ENCODE measurements at regions not wholly inside any gene's neighbourhood (a gene's known extent, or its start where the extent isn't known, plus 50 kb on each side); places are given as distances from the start of the nearest gene placed in this dataset.

GRCh38 chr2:223338016-223338415 lies 264.1 kb downstream of the SCG2 start:
- DNase-seq, result no peak
- TF ChIP-seq EZH2 (IDR thresholded peaks at IDR 0.05; ENCODE audit: borderline replicate concordance, insufficient read depth, low read depth, low read length, poor library complexity, severe bottlenecking) (no peak), CTCF (IDR thresholded peaks at IDR 0.05) (no peak)
- Histone ChIP-seq H3K9ac (ENCODE audit: low read length) (no peak overlapping the region), H3K27ac (ENCODE audit: low read length in 2 of 2) (no peak overlapping the region), H3K9me3 (ENCODE audit: control extremely low read depth in 1 of 3, control insufficient read depth in 2 of 3, insufficient read depth in 1 of 3, low read length in 2 of 3) (no peaks in the 10 kb centered on the region), H3K4me3 (ENCODE audit: control extremely low read depth in 1 of 5, extremely low read depth in 1 of 5, insufficient read depth in 1 of 5, low read depth in 2 of 5, low read length in 4 of 5) (no peak overlapping the region), H4K20me1 (ENCODE audit: control insufficient read depth, insufficient read depth, low read length, poor library complexity, severe bottlenecking) (no peaks in the 10 kb centered on the region), H3K36me3 (replicated peaks in 1 of 2; ENCODE audit: control extremely low read depth in 1 of 2, control insufficient read depth in 1 of 2, extremely low read depth in 1 of 2, insufficient read depth in 2 of 2, low read length in 1 of 2) (no peaks in the 10 kb centered on the region), H3K4me2 (replicated peaks; ENCODE audit: low read depth, low read length, poor library complexity, severe bottlenecking) (no peak overlapping the region), H3K27me3 (replicated peaks in 1 of 4; ENCODE audit: control extremely low read depth in 1 of 4, control insufficient read depth in 3 of 4, insufficient read depth in 4 of 4, low read length in 3 of 4) (no peaks in the 10 kb centered on the region), H3K79me2 (ENCODE audit: control insufficient read depth, insufficient read depth, low read length) (no peaks in the 10 kb centered on the region), H2AFZ (ENCODE audit: insufficient read depth, low read depth, low read length, poor library complexity, severe bottlenecking) (no peak overlapping the region), H3K4me1 (ENCODE audit: control insufficient read depth in 2 of 2, insufficient read depth in 2 of 2, low read length in 2 of 2) (no peaks in the 10 kb centered on the region)
- no peak overlapping the region for H3K27ac Mint-ChIP-seq
- POLR2A ChIA-PET, result no interaction called here
- no peak for ATAC-seq (ENCODE audit: low read depth)
- intact Hi-C loops (cut with micrococcal nuclease), result no loop called here
- no peaks in the 10 kb centered on the region for H3K27me3 Mint-ChIP-seq
- no peaks in the 10 kb centered on the region for H3K9me3 Mint-ChIP-seq (ENCODE audit: insufficient read depth)
- CTCF ChIA-PET, result no interaction called here
- H3K4me3 Mint-ChIP-seq, result no peak overlapping the region
- 100% methylated on average over 1 of the region's 1 CpG for WGBS (ENCODE audit: insufficient coverage)
- H3K4me1 Mint-ChIP-seq, result no peaks in the 10 kb centered on the region

- no peak overlapping the region for H3K4me3 Mint-ChIP-seq
- no peaks in the 10 kb centered on the region for H3K27me3 ChIP-seq (replicated peaks in 1 of 4; ENCODE audit: control extremely low read depth in 1 of 4, control insufficient read depth in 3 of 4, insufficient read depth in 4 of 4, low read length in 3 of 4)
- no peaks in the 10 kb centered on the region for H3K4me1 Mint-ChIP-seq
- no peak for TF ChIP-seq CTCF (IDR thresholded peaks at IDR 0.05)
- H3K27ac ChIP-seq (ENCODE audit: low read length in 2 of 2), result no peak overlapping the region
- H2AFZ ChIP-seq (ENCODE audit: insufficient read depth, low read depth, low read length, poor library complexity, severe bottlenecking), result no peak overlapping the region
- peaks cover 0 to 4% (median 1%) of the 10 kb centered on the region in 3 donors for H3K9me3 ChIP-seq (ENCODE audit: control extremely low read depth in 1 of 3, control insufficient read depth in 2 of 3, insufficient read depth in 1 of 3, low read length in 2 of 3)
- no peaks in the 10 kb centered on the region for H4K20me1 ChIP-seq (ENCODE audit: control insufficient read depth, insufficient read depth, low read length, poor library complexity, severe bottlenecking)
- no peak overlapping the region for H3K4me3 ChIP-seq (ENCODE audit: control extremely low read depth in 1 of 5, extremely low read depth in 1 of 5, insufficient read depth in 1 of 5, low read depth in 2 of 5, low read length in 4 of 5)
- no peak overlapping the region for H3K27ac Mint-ChIP-seq
- 50% methylated on average over 1 of the region's 1 CpG for WGBS (ENCODE audit: insufficient coverage)
- no peak for ATAC-seq (ENCODE audit: low read depth)
- no peak for DNase-seq
- no peaks in the 10 kb centered on the region for H3K4me1 ChIP-seq (ENCODE audit: control insufficient read depth in 2 of 2, insufficient read depth in 2 of 2, low read length in 2 of 2)
- peaks cover 5% of the 10 kb centered on the region for H3K9me3 Mint-ChIP-seq (ENCODE audit: insufficient read depth)
- no peaks in the 10 kb centered on the region for H3K79me2 ChIP-seq (ENCODE audit: control insufficient read depth, insufficient read depth, low read length)
- no peak overlapping the region for H3K4me2 ChIP-seq (replicated peaks; ENCODE audit: low read depth, low read length, poor library complexity, severe bottlenecking)
- H3K36me3 ChIP-seq (replicated peaks in 1 of 2; ENCODE audit: control extremely low read depth in 1 of 2, control insufficient read depth in 1 of 2, extremely low read depth in 1 of 2, insufficient read depth in 2 of 2, low read length in 1 of 2), result no peaks in the 10 kb centered on the region
- intact Hi-C loops (cut with micrococcal nuclease), result no loop called here
- H3K27me3 Mint-ChIP-seq, result no peaks in the 10 kb centered on the region
- POLR2A ChIA-PET, result no interaction called here
- CTCF ChIA-PET, result no interaction called here
- no peak overlapping the region for H3K9ac ChIP-seq (ENCODE audit: low read length)
These were observed 245.1 kb downstream of the SCG2 start for GRCh38 chr2:223357076-223357475.

Measured in B cell (primary cell).